Activated CD4-positive, CD25-positive, alpha-beta regulatory T cell (primary cell): ENCODE measurements at regions not wholly inside any gene's neighbourhood (a gene's known extent, or its start where the extent isn't known, plus 50 kb on each side); places are given as distances from the start of the nearest gene placed in this dataset.
"Not testable (repeated sequence)": the region's sequence is repeated elsewhere in the genome, so short reads cannot be mapped to it uniquely, and the experiment has no call there.

Experiments
- DNase-seq, 4 experiments: peaks; one replicate each; lab custom pipeline; 2025; lab: John Stamatoyannopoulos, UW

DNA sequence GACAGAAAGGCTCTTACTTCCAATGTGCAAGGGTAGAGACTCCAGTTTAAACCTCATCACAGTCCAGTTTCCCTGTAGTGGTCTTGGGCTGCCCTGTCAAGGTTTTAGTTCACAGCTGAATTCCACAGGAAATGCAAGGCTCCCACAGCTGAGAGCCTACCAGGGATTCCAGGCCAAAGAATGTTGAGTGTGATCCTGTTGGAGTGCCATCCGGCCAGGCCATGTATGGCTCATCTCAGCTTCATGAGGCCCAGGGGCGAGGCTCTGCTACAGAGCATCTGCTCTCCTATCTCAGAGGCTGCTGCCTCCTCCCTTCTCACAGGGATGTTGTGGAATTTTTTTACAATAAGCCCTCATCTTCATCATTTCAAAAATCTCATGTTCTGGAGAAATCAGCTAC lies 239.8 kb upstream of the CCL2 start:
- DNase-seq, result no peak

DNA sequence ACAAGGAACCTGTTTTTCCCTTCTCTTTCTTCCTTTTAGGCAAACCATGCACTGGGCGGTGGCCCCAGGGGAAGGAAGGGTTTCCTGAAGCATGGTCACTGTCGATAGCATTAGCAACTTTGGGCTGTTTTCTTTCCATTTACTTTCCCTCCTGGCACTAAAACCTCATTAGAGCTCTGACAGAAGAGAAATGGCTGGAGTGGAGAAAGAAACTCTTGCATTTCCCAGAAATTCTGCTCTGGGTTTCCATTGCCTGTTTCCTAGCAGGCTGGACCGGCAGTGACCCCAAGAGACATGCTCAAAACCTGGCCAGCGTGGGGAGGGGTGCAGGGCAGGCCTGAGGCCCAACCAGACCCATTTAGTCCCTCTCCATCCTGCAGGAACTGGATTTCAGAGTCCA lies 230.7 kb upstream of the CCL2 start:
- no peak for DNase-seq

DNA sequence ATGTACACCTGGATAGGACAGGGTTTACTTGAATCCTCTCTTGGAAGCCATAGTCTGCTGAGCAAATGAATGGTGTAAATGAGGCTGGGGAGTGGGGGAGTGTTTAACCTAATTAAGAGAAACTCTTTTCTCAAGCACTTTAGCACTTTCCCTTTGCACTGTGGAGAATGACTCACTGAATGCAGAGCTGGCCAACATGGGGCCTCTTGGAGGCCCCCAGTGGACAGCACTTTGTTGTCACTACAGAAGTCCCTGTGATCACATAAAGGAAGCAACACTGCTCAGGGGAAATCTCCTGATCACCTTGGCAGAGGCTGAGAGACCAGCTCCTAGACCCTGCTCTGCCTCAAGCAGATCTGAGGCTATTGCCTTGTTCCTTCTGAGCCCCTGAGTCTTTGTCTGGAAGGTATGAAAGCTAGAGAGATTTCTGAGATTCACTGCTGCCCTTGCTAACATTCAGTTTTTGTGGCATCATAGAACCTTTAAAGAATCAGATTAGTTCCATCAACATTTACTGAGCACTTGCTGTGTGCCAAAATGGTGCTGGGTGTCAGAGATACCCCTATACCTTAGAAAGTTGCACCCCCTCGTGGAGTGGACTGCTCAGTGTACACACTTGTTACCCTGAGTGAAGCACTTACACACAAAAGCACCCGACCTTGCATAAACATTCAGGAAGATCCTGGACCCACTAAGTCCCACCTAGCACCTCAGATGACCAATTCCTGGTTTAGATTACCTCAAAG lies 230.1 kb upstream of the CCL2 start:
- DNase-seq, result no peak

DNA sequence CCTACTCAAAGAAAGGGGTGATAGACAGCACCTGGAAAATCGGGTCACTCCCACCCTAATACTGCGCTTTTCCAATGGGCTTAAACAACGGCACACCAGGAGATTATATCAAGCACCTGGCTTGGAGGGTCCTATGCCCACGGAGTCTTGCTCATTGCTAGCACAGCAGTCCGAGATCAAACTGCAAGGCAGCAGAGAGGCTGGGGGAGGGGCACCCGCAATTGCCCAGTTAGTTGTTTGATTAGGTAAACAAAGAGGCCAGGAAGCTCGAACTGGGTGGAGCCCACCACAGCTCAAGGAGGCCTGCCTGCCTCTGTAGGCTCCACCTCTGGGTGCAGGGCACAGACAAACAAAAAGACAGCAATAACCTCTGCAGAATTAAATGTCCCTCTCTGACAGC lies 224.5 kb upstream of the CCL2 start:
- DNase-seq, result not testable (repeated sequence)

DNA sequence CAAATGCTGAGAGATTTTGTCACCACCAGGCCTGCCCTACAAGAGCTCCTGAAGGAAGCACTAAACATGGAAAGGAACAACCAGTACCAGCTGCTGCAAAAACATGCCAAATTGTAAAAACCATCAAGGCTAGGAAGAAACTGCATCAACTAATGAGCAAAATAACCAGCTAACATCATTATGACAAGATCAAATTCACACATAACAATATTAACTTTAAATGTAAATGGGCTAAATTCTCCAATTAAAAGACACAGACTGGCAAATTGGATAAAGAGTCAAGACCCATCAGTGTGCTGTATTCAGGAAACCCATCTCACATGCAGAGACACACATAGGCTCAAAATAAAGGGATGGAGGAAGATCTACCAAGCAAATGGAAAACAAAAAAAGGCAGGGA lies 222.8 kb upstream of the CCL2 start:
- not testable (repeated sequence) for DNase-seq

DNA sequence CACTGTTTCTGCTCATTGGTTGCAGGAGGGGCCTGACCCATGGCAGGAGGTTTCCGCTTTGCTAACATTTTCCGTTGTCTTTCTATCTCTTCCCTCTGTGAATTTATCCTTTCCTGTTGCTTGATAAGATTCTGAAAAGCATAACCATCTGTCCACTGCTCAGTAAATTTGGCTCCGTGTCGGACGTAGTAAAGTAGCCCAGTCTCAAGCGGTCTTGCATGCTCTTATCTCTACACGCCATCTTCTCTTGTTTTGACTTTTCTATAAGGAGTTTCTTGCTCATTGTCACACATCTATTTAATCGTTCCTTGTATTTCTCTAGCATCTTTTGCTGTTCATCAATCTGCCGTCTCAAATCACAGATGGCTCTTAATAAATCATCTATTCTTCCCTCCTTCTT lies 216.3 kb upstream of the CCL2 start:
- DNase-seq, result not testable (repeated sequence)

DNA sequence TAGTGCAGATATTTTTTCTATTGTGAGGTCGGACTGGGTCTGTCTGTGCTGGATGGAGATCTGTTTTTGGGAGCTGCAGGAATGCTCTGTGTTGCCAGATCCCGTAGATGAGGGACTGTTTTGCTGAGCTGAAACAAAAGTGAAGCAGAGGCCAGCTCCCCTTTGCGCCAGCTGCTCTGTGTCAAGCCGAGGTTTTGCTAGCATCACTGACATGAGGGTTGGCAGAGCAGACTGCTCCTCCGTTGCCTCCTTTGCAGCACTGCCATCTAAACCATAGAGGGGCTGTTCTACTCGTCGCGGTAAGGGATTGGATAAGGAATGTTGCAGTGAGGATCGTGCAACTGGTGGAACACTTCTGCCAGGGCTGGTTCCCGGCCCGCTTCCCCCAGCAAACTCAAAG lies 215.9 kb upstream of the CCL2 start:
- DNase-seq, result not testable (repeated sequence)

DNA sequence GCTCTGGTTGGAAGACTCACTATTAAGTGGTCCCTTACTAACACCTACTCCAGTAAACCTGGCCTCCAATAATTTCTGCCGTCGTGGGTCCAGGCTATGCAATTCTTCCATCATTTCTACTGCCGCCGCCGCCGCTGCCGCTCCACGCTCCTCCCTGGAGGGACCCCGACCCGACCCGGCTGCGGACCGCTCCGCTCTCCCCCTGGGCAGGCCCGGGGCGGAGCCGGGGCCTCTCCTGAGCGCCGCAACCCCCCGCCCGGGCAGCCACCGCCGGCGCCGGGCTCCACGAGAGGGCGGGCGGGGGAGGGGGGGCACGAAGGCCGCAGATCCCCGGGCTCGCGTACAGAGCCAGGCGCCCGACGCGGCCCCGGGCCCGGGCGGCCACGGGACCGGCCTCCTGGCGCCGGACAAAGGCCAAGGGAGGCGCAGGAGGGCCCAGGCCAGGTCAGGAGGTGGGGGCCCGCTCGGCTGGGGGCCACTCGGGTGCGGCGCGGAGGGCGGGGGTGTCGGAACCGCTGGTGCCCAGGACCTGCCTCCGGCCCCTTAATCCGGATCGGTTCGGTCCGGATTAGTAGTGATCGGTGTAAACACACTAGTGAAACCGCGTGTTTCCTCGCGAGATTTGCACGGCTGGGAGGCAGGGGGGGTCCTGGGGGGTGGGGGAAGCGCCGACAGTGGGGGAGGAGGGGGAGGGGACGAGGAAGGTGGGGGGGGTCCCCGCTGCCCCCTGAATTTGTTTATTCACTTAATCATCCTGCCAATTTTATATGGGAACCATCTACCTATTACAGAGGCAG lies 215.1 kb upstream of the CCL2 start:
- not testable (repeated sequence) for DNase-seq

DNA sequence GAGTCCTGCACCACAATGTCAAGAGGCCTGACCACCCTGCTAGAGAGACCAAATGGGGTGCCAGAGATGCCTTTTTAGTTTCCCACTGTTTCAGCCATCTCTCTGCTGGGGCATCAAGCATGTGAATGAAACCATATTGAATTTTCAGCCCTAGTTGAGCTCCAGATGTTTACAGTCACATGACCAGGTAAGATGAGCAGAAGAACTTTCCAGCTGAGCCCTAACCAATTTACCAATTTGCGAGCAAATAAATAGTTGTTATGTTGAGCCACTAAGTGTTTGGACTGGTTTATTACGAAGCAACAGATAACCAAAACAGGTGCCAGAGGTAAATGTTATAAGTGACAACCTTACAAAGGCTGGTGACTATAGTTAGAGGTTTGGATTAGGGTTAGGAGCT lies 209.1 kb upstream of the CCL2 start:
- no peak for DNase-seq

DNA sequence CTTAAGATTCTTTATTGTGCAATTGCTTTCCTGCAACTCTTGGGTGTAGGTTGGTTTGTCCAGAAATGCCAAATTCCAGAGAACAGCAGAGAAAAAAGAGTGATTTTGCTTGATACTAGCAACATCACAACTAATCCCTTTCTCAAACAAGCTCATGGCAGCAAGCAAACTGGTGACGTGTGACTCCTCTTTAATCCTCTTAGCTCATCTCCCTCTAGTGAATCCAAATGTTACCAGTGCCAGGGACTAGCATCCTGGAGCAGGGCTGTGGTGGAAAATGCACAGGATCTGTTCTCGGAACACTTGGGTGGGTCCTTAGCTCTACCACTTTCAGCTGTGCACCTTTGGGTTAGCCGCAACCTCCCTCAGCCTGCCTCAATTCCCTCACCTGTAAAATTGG lies 204.0 kb upstream of the CCL2 start:
- DNase-seq, result no peak

DNA sequence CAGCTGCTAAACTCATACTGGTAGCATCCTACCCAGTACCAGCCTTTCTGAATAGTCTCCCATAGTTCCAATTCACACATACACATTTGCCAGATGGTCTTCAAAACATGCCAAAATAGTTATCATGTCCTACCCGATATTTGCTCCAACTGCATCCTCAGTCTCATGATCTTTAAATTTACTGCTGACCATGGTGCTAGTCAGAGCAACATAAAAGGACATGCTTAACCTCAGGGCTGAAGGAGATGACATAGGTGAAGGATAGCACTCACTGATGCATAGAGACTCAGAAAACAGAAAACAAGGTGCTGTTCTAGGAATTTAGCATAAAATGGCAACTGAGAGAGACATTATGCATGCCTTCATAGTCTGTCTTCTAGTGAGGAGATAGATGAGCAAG lies 200.6 kb upstream of the CCL2 start:
- no peak for DNase-seq

DNA sequence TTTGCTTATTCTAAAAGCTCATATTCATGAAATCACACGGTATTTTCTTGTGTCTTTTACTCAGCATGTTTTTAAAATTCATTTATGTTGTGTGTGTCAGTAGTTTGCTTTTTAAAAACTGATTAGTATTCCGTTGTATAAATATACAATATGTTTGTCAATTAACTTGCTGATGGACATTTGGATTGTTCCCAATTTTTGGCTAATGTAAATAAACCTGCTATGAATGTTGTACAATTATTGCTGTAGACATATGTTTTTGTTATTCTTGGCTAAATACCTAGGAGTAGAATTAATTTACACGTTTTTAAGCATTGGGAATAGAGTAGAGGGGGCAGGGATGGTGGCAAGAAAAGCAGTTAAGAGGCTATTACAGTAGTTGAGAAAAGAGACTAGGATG lies 199.5 kb upstream of the CCL2 start:
- no peak for DNase-seq

DNA sequence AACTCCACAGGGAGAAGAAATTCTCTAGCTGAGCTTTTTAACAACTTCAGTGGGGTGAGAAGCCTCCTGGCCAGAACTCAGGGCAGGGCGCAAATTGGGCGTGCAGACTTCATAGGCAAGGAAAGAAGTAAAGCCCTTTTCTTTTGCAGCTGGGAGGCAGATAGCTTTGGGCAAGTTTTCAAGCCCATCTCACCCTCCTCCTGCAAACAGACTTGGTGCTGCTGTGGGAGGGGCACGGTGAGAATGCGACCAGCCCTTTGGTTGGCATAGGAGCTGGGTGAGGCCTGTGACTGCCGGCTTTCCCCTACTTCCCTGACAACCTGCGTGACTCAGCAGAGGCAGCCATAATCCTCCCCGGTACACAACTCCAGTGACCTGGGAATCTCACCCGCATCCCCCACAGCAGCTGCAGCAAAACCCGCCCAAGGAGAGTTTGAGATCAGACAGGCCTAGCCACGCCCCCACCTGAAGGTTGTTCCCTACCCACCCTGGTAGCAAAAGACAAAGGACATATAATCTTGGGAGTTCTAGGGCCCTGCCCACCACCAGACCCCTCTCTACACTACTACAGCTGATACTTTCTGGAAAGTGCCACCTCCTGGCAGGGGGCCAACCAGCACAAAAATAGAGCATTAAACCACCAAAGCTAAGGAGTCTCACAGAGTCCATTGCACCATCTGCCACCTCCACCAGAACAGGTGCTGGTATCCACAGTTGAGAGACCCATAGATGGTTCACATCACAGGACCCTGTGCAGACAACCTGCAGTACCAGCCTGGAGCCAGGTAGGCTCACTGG lies 195.5 kb upstream of the CCL2 start:
- DNase-seq, result no peak

DNA sequence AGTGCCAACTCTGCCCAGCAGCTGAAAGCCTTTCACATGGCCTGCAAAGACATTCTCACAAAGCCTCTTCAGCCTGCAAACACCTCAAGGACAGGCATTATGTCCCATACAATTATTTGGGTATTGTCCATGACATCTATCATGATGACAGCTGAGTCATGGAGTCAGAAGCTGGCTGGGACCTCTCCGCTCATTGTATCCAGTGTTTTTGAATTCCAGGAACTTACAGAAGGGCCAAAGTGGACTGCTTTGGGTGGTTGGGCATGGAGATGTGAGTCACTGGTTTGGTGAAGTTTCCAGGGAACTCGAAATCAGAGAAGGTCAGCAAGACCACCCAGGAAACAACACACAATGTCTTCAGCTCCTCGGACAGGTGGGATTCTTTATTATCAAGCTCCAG lies 188.6 kb upstream of the CCL2 start:
- no peak for DNase-seq

DNA sequence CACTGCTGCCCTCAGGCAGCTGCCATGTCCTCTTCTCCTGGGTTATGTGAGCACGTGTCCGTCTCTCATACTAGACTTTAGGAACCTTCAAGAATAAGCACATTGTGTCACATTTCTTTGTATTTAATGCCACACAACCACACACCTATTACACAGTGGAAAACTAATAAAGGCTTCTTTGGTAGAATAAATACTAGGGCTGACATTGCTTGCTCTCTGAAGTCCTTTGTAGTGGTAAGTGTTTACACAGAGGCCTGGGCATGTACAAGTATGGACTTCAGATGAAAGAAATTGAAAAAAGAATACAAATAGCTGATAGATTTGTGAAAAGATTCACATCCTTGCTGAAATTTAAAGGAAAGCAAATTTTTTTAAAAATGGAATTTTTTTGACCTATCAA lies 188.1 kb upstream of the CCL2 start:
- DNase-seq, result no peak

DNA sequence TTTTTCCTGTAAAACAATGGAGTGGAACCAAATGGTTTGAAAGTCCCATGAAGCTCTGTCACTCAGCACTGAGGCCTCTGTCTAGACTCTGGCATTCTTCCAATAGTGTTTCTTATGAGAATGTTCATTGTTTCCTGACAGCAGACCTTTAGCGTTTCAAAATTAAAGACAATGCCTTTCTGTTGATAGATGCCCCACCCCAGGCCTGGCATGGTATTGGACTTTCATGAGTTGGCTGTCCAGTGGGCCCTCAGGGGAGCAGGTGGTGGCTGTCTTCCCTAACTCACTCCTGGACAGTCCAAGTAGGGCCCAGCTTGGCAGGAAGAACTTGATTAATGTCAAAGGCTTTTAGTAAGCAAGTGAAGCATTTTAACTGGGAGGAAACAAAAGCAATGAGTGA lies 186.5 kb upstream of the CCL2 start:
- no peak for DNase-seq

DNA sequence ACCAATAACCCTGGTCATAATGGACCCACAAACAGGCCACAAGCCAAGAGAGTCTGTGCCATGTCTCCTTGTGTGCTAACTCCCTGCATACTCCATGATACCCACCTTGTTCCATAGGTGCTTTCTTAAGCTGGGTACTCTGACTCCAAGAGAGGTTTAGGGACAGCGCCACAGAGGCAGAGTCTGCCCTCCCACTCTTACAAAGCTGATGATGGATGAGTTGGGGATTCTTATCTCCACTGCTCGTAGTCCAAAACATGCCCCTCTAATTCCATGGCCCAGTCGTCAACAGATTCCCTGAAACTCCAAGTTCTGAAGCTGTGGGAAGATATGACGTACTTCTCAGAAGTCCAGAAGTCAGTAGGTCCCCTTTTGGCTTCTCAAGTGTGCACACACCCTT lies 184.4 kb upstream of the CCL2 start:
- no peak for DNase-seq

DNA sequence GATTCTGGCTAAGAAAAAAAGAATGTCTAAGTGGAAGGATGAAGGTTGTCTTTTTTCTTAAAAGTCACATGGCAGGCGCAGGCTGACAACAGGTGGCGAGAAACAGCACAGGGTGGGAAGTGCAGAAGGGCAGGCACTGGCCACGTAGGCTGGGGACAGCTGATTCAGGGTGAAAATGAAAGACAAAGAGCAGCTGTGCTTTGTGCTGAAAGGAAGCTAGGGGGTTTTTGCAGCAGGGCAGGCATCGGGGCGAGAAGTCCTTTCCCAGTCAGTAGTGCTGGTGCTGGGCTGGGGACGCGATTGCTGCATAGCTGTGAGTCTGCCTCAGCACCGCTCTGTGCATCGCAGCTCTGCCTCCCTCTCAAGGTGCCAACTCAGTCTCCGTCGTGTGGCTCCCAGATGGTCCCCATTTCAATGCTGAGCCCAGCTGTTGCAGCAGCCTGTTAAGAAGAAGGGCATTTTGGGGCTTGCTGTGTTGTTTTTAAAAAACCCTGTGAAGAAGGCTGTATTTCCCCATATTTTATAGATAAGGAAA lies 183.1 kb upstream of the CCL2 start:
- DNase-seq, result no peak

DNA sequence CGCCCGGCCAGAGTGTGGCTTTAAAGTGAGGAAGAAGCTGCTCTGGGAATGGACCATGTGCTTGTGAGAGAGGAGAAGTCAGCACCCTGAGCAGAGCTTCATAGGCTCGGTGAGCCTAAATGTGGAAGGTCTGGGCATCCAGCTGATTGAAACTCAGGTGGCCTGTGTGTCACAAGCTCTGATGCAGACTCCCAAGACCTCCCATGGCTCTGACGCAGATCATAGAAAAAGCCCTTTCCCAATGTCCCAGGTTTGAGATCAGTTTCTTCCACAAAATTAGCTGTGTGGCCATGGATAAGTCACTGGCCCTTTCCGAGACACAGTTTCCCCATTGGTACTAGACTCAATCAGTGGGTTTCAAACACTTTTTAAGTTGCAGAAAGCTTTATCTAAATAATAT lies 180.0 kb upstream of the CCL2 start:
- no peak for DNase-seq

DNA sequence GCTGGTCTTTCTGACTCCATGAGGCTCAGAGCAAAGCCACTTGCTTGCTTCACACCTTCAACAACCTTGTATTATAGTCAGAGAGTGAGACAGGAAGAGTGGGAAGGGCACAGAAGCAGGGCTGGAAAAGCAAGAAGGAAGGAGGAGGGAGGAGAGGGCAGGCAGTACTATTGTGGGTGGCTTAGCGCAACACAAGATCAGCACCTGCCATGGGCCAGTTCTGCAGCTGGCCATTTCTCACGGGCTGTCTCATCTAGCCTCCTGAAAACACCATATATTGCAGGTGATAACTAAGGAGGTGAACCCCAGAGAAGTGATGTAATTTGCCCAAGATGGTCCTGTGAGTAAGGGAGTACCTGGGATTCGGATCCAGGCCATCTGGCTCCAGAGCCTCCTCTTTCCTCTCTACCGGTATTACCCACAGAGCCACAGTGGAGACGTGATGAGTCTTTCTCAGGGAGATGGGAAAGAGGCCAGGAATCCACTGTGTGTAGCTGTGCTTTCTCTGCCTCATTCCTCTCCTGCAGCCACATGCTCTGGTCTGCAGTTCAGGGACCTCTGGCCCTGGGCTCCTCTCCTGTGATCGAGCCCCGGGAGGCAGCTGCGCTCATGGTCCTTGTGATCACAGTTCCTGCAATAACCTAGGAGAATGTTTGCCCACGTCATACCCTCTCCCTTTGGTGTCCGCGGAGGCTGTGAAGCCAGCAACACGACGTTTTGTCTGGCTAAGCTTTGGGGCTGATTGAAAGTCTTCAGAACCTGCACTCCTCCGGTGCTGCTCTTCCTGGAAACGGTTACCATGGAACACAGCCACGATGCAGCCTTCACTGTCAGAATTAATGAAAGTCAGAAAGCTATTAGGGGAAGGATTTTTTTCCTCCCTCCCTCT lies 178.1 kb upstream of the CCL2 start:
- DNase-seq, result no peak

DNA sequence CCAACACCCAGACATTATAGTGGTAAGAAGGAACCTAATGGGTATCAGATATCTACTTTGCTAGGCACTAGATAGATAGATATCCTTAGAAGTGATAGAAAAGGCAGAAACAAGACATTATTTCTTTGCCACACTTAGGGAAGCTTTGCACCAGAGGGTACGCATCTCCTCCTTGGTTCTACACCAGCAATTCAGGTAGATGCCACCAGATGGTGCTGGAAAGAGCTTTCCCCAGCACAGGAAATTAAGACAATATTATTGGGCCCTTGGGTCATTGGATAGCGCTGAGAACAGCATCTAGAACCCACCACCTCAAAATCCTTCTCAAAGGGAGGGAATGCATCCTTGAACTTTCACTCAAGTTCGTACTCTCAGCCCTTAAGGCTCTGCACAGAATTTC lies 173.8 kb upstream of the CCL2 start:
- DNase-seq, result no peak

DNA sequence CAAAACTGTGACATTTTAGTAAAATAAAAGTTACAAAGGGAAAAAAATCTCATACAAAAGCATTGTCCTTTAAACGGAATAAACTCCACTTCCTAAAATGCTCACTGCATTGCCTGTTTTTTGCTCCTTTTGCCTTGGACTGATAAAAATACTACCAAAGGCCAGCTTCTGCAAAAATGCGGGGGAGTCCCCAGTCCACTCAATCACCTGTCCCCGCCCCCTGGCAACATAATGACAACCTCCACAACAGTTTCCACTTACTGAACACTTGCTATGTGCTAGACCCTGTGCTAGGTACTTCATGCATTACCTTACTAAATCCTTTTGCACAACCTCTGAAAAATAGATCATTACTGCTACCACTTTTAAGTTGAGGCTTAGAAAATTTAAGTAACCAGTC lies 172.7 kb upstream of the CCL2 start:
- DNase-seq, result no peak
